Muscle layer of duodenum (tissue), 2 donors: ENCODE measurements at regions not wholly inside any gene's neighbourhood (a gene's known extent, or its start where the extent isn't known, plus 50 kb on each side); places are given as distances from the start of the nearest gene placed in this dataset.

ENCODE experiments used
- H3K27ac ChIP-seq: one replicate; pipeline ENCODE4 v1.7.0; 2013; ENCODE audit warnings: mild to moderate bottlenecking, low read length
- H3K27me3 ChIP-seq: one replicate; pipeline ENCODE4 v1.7.0; 2013; ENCODE audit warnings: low read depth, mild to moderate bottlenecking, control low read depth, low read length
- H3K36me3 ChIP-seq, 2 donors: one replicate each; pipeline ENCODE4 v1.7.0; 2013; ENCODE audit warnings: low read length in 2 of 2, control low read depth in 1 of 2, mild to moderate bottlenecking in 1 of 2; ENCODE audit not compliant: insufficient read depth in 2 of 2, control insufficient read depth in 1 of 2
- H3K4me1 ChIP-seq, 2 donors: one replicate each; pipeline ENCODE4 v1.7.0; 2013; ENCODE audit warnings: low read length in 2 of 2, mild to moderate bottlenecking in 2 of 2, control low read depth in 1 of 2, moderate library complexity in 1 of 2; ENCODE audit not compliant: insufficient read depth in 2 of 2, control insufficient read depth in 1 of 2
- H3K4me3 ChIP-seq, 2 donors: one replicate each; pipeline ENCODE4 v1.7.0; 2013; ENCODE audit warnings: low read length in 2 of 2, low read depth in 1 of 2, mild to moderate bottlenecking in 1 of 2
- H3K9me3 ChIP-seq, 2 donors: one replicate each; pipeline ENCODE4 v1.7.0; 2013; ENCODE audit warnings: low read length in 2 of 2, control low read depth in 1 of 2, mild to moderate bottlenecking in 1 of 2; ENCODE audit not compliant: control insufficient read depth in 1 of 2
- donor health status: healthy.

DNA sequence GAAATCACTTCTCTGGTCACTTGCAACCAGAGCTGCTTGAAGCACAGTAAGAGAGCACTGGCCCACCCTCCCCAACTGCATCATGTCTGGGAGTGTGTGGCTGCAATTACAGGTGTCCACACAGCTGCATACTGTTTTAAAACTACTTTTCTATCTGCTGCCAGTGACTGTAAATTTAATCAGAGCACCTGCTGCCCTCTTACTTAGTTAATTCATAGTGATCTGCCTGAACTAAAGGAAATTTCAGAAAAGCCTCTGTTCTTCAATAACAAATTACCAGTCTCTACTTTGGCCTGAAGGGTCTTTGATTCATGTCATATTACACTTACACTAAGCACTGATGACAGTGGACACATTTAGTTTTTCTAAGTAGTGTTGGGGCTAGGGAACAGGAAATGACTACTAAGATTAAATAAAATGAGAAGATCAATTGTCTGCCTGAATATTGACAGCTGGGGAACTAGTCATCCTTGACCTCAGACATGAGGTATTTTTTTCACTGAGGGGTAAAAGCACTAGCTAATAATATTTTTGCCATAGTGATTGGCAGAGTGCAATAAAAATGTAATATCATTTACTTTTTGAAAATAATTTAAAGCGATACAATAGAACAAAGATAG is 788.9 kb upstream of the GRAMD2B start:
- Histone ChIP-seq H3K27me3 (no peaks in the 10 kb centered on the region), H3K4me3 (no peak overlapping the region), H3K9me3 (no peaks in the 10 kb centered on the region), H3K27ac (no peak overlapping the region), H3K36me3 (no peaks in the 10 kb centered on the region), H3K4me1 (no peaks in the 10 kb centered on the region)

- H3K4me1 ChIP-seq: no peaks in the 10 kb centered on the region
- H3K27me3 ChIP-seq: no peaks in the 10 kb centered on the region
- no peak overlapping the region for H3K4me3 ChIP-seq
- no peaks in the 10 kb centered on the region for H3K36me3 ChIP-seq
- no peak overlapping the region for H3K27ac ChIP-seq
- peaks cover 6% of the 10 kb centered on the region in 2 donors for H3K9me3 ChIP-seq
Measured at GRCh38 chr5:125639858-125640257, 783.4 kb upstream of the GRAMD2B start.

DNA sequence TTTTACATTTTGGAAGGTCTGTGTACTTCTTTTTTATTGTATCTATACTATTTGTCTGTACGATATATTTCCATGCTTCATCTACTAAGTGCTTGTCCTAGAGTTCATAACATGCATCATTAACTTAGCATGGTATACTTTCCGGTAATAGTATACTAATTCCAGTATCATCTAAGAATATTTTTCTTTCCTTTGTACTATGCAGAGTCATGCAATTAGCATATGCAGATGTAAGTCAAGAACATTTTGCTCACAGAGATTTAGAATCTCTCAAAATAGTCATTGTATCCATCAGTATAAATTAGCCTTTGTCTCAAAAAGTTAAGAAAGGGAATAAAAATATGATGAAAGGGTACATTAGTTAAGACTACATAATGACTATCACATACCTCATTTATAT is 770.4 kb upstream of the GRAMD2B start:
- H3K27me3 ChIP-seq: no peaks in the 10 kb centered on the region
- no peaks in the 10 kb centered on the region for H3K4me1 ChIP-seq
- H3K4me3 ChIP-seq: no peak overlapping the region
- no peak overlapping the region for H3K27ac ChIP-seq
- H3K36me3 ChIP-seq: no peaks in the 10 kb centered on the region
- no peaks in the 10 kb centered on the region for H3K9me3 ChIP-seq

GRCh38 chr5:125654392-125654791 is 768.8 kb upstream of the GRAMD2B start:
- Histone ChIP-seq H3K9me3 (no peaks in the 10 kb centered on the region), H3K4me1 (no peaks in the 10 kb centered on the region), H3K27ac (no peak overlapping the region), H3K4me3 (no peak overlapping the region), H3K27me3 (no peaks in the 10 kb centered on the region), H3K36me3 (no peaks in the 10 kb centered on the region)

DNA sequence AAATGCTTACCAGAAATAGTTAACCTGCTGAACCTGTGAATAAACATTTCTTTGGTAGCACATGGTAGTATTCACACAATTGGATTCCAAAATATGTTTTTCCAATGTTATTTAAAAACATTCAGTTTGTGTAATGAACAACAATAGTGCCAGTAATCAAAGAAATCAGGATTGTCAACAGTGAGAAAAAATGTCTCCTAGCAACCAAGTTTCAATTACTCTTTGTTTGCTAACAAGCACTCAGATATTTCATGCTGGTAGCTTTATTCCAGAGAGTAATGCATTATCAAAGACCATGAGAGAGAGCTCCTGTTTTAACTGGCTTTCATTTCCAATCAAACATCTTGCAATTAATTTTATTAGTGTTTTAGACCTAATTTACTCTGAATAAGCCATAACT is 768.1 kb upstream of the GRAMD2B start:
- Histone ChIP-seq H3K4me3 (no peak overlapping the region), H3K36me3 (no peaks in the 10 kb centered on the region), H3K27me3 (no peaks in the 10 kb centered on the region), H3K27ac (no peak overlapping the region), H3K9me3 (no peaks in the 10 kb centered on the region), H3K4me1 (no peaks in the 10 kb centered on the region)

DNA sequence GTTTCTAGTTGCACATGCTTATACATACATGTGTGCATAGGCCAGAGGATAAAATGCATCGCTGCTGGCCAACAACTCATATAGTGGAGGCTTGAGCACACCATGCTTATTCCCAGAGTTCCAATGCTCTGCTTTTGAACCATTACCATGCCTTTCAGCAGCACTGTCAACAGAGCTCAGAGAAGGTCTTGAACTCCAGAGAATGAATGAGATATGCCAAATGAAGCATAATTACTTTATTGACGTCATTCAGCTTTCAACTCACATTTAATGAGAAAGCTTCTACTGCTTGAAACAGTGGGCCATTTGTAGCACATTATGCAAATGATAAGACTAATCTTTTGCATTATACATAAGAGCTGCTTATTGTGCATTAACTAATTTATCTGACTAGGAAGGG is 765.3 kb upstream of the GRAMD2B start:
- H3K27me3 ChIP-seq: no peaks in the 10 kb centered on the region
- no peak overlapping the region for H3K4me3 ChIP-seq
- H3K9me3 ChIP-seq: no peaks in the 10 kb centered on the region
- no peaks in the 10 kb centered on the region for H3K4me1 ChIP-seq
- no peaks in the 10 kb centered on the region for H3K36me3 ChIP-seq
- H3K27ac ChIP-seq: no peak overlapping the region

DNA sequence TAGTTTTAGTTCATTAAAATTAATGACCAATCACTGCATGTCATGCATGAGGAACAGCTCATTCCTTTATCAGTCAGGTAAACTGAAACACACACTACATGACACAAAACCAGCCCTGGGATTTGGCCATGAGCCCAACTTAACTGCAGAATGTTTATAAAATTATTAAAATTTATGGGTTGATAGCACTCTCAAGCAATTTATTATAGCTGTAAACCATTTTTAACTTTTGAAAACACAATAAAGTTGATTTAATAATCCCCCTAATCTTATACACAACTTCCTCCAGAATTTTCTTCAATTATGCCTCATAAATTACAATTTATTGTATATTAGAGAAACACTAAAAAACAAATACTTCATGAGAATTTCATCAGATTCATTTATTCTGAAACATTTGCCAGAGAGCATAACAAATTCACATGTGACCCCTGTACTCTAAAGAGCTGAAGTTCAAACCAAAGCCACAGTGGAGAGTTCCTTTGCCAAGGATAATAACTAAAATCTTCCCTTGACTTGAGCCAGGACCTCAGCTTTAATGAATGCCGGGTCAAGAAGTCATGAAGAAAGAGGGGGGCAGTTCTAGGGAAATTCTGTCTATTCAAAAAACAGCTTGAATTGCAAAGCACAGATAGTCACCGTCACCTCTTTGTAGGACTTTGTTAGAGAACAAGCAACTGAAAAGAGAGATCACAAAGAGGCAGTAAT is 763.7 kb upstream of the GRAMD2B start:
- no peaks in the 10 kb centered on the region for H3K36me3 ChIP-seq
- H3K4me3 ChIP-seq: no peak overlapping the region
- no peaks in the 10 kb centered on the region for H3K4me1 ChIP-seq
- H3K27me3 ChIP-seq: no peaks in the 10 kb centered on the region
- no peaks in the 10 kb centered on the region for H3K9me3 ChIP-seq
- H3K27ac ChIP-seq: no peak overlapping the region

DNA sequence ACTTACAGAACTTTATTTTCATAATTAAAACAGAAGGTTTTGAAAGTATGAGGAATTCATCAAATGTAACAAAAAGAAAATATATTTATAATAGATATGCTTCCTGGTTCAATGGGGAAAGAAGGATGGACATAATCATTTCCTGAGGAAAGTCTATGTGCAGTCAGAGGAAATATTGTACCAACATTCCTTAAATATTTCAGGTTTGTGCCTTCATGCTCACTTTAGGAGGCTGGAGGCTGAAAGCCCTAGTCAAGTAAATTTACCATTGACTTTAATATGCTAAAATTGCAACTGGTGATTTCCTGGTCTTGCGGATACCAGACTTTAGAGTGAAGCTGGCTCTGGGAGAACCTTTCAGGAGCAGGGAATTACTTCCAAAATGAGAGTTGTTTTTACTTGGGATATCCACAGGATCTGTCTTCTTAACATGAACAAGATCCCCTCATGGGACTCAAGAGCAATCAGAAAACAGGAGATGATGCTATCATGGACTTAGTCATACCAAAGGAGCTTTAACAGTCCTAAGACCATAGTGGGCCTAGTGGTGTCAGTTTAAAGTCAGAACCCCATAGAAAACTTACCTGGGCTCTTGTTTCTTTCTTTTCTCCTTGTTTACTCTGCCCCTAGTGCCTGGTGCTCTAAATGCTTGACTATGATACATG is 762.8 kb upstream of the GRAMD2B start:
- Histone ChIP-seq H3K27me3 (no peaks in the 10 kb centered on the region), H3K27ac (no peak overlapping the region), H3K4me1 (no peaks in the 10 kb centered on the region), H3K36me3 (no peaks in the 10 kb centered on the region), H3K4me3 (no peak overlapping the region), H3K9me3 (no peaks in the 10 kb centered on the region)

DNA sequence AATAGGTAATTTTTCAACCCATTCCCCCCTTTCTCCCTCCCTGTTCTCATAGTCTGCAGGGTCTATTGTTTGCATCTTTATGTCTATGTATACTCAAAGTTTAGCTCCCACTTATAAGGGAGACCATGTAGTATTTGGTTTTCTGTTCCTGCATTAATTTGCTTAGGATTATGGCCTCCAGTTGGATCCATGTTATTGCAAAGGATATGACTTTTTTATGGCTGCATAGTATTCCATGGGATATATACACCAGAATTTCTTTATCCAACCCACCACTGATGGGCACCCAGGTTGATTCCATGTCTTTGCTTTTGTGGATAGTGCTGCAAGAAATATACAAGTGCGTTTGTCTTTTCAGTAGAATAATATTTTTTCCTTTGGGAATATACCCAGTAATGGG is 761.6 kb upstream of the GRAMD2B start:
- Histone ChIP-seq H3K27me3 (no peaks in the 10 kb centered on the region), H3K4me1 (no peaks in the 10 kb centered on the region), H3K9me3 (no peaks in the 10 kb centered on the region), H3K27ac (no peak overlapping the region), H3K4me3 (no peak overlapping the region), H3K36me3 (no peaks in the 10 kb centered on the region)

DNA sequence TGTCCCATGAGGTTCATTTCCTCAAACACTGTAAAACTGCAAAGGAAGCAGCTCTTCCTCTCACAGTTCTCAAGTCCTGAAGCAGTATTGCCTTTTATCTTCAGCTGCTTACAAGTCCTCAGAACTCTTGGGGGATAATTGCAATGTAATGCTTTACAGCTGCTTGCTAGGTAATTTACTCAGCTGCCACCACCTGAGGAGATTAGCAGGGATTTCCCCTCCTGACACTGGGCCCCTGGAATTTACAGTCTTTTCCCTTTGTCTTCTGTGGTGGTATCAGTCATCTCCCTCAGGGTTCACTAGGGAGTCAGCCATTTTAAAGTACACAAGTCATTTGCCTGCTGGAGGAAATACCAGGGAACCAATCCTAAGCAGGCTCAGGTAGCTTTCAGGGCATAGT is 754.3 kb upstream of the GRAMD2B start:
- H3K4me1 ChIP-seq: no peaks in the 10 kb centered on the region
- H3K27me3 ChIP-seq: no peaks in the 10 kb centered on the region
- no peaks in the 10 kb centered on the region for H3K36me3 ChIP-seq
- H3K4me3 ChIP-seq: no peak overlapping the region
- no peak overlapping the region for H3K27ac ChIP-seq
- H3K9me3 ChIP-seq: no peaks in the 10 kb centered on the region

DNA sequence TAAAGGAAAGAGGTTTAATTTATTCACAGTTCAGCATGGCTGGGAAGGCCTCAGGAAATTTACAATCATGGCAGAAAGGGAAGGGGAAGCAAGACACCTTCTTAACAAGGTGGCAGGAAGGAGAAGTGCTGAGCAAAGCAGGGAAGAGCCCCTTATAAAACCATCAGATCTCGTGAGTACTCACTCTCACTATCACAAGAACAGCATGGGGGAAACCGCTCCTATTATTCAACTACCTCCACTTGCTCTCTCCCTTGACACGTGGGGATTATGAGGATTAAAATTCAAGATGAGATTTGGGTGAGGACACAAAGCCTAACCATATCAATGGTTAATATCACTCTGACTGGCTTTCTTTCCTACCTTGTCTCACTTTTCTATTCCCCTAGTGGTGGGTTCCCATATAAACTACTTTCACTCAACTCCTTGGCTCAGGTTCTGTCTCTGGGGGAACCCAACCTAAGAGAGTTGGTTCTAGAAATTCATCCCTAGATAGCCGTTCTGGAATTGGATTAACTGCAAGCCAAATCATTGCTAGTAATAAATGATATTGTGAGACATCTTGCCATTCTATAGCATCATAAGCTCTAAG is 749.8 kb upstream of the GRAMD2B start:
- Histone ChIP-seq H3K36me3 (no peaks in the 10 kb centered on the region), H3K4me3 (no peak overlapping the region), H3K27ac (no peak overlapping the region), H3K9me3 (no peaks in the 10 kb centered on the region), H3K27me3 (no peaks in the 10 kb centered on the region), H3K4me1 (no peaks in the 10 kb centered on the region)
